ENCODE measurements at regions not wholly inside any gene's neighbourhood (a gene's known extent, or its start where the extent isn't known, plus 50 kb on each side); places are given as distances from the start of the nearest gene placed in this dataset.

GRCh38 chr14:42931308-42931707 is 1324.6 kb downstream of the LRFN5 start:
- TF ChIP-seq MYC (IDR thresholded peaks at IDR 0.05; ENCODE audit: low read depth, low read length): no peak
- TF ChIP-seq, protein P1, sequence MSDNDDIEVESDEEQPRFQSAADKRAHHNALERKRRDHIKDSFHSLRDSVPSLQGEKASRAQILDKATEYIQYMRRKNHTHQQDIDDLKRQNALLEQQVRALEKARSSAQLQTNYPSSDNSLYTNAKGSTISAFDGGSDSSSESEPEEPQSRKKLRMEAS (IDR thresholded peaks at IDR 0.05; ENCODE audit: low read depth, low read length): no peak
- TF ChIP-seq, protein P2, sequence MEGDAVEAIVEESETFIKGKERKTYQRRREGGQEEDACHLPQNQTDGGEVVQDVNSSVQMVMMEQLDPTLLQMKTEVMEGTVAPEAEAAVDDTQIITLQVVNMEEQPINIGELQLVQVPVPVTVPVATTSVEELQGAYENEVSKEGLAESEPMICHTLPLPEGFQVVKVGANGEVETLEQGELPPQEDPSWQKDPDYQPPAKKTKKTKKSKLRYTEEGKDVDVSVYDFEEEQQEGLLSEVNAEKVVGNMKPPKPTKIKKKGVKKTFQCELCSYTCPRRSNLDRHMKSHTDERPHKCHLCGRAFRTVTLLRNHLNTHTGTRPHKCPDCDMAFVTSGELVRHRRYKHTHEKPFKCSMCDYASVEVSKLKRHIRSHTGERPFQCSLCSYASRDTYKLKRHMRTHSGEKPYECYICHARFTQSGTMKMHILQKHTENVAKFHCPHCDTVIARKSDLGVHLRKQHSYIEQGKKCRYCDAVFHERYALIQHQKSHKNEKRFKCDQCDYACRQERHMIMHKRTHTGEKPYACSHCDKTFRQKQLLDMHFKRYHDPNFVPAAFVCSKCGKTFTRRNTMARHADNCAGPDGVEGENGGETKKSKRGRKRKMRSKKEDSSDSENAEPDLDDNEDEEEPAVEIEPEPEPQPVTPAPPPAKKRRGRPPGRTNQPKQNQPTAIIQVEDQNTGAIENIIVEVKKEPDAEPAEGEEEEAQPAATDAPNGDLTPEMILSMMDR (IDR thresholded peaks at IDR 0.05; ENCODE audit: low read depth, low read length): no peak
- TF ChIP-seq POLR2A (IDR thresholded peaks at IDR 0.05; ENCODE audit: extremely low read depth, insufficient read length): no peak
- no peak for DNase-seq (ENCODE audit: low read depth)
- H3K4me3 ChIP-seq (ENCODE audit: low read depth, low read length): no peak overlapping the region

GRCh38 chr14:42929806-42930480 is 1323.3 kb downstream of the LRFN5 start:
- TF ChIP-seq, protein P1 (IDR thresholded peaks at IDR 0.05; ENCODE audit: low read depth, low read length): no peak
- TF ChIP-seq MYC (IDR thresholded peaks at IDR 0.05; ENCODE audit: low read depth, low read length) (no peak), POLR2A (IDR thresholded peaks at IDR 0.05; ENCODE audit: extremely low read depth, insufficient read length) (no peak)
- TF ChIP-seq, protein P2 (IDR thresholded peaks at IDR 0.05; ENCODE audit: low read depth, low read length): no peak
- no peak for DNase-seq (ENCODE audit: low read depth)
- no peak overlapping the region for H3K4me3 ChIP-seq (ENCODE audit: low read depth, low read length)

GRCh38 chr14:42927313-42927712 is 1320.6 kb downstream of the LRFN5 start:
- no peak for TF ChIP-seq POLR2A (IDR thresholded peaks at IDR 0.05; ENCODE audit: extremely low read depth, insufficient read length)
- TF ChIP-seq, protein P1 (IDR thresholded peaks at IDR 0.05; ENCODE audit: low read depth, low read length): no peak
- TF ChIP-seq, protein P2 (IDR thresholded peaks at IDR 0.05; ENCODE audit: low read depth, low read length): no peak
- no peak for DNase-seq (ENCODE audit: low read depth)
- H3K4me3 ChIP-seq (ENCODE audit: low read depth, low read length): no peak overlapping the region

GRCh38 chr14:42921901-42922300 is 1315.2 kb downstream of the LRFN5 start:
- no peak for DNase-seq (ENCODE audit: low read depth)
- TF ChIP-seq, protein P1 (IDR thresholded peaks at IDR 0.05; ENCODE audit: low read depth, low read length): no peak
- TF ChIP-seq MYC (IDR thresholded peaks at IDR 0.05; ENCODE audit: low read depth, low read length) (no peak), POLR2A (IDR thresholded peaks at IDR 0.05; ENCODE audit: extremely low read depth, insufficient read length) (no peak)
- TF ChIP-seq, protein P2 (IDR thresholded peaks at IDR 0.05; ENCODE audit: low read depth, low read length): no peak
- no peak overlapping the region for H3K4me3 ChIP-seq (ENCODE audit: low read depth, low read length)

GRCh38 chr14:42918615-42919014 is 1311.9 kb downstream of the LRFN5 start:
- no peak for DNase-seq (ENCODE audit: low read depth)
- H3K4me3 ChIP-seq (ENCODE audit: low read depth, low read length): no peak overlapping the region
- no peak for TF ChIP-seq MYC (IDR thresholded peaks at IDR 0.05; ENCODE audit: low read depth, low read length)
- no peak for TF ChIP-seq POLR2A (IDR thresholded peaks at IDR 0.05; ENCODE audit: extremely low read depth, insufficient read length)
- TF ChIP-seq, protein P1 (IDR thresholded peaks at IDR 0.05; ENCODE audit: low read depth, low read length): no peak
- TF ChIP-seq, protein P2 (IDR thresholded peaks at IDR 0.05; ENCODE audit: low read depth, low read length): no peak

Data from NB4 (cell line).